Amniotic epithelial cell (primary cell): ENCODE measurements at regions not wholly inside any gene's neighbourhood (a gene's known extent, or its start where the extent isn't known, plus 50 kb on each side); places are given as distances from the start of the nearest gene placed in this dataset.
"Not testable (repeated sequence)": the region's sequence is repeated elsewhere in the genome, so short reads cannot be mapped to it uniquely, and the experiment has no call there.

ENCODE experiments used
- DNase-seq: peaks from one replicate; pipeline ENCODE4 v3.0.0-alpha.2; 2010; ENCODE audit warnings: low read depth

DNA sequence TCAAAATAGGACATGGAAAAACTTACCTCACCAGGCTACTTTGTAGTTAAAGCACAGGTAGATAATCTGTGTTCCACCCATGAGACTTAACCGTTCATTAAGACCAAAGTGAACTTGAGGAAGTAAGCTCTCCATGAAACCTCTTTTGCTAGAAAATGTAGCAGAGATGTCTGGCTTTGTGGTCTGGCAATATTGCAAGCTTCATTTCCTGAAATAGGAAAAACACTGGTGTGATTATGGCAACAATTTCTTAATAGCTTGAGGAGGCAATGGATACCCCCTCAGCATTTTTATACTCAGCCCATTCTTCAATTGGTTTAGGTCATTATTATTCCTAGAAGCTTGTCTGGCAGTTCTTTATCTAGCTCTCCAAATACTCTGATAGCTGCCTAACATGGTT, 957.3 kb downstream of the IGSF11 start:
- DNase-seq, result no peak

DNA sequence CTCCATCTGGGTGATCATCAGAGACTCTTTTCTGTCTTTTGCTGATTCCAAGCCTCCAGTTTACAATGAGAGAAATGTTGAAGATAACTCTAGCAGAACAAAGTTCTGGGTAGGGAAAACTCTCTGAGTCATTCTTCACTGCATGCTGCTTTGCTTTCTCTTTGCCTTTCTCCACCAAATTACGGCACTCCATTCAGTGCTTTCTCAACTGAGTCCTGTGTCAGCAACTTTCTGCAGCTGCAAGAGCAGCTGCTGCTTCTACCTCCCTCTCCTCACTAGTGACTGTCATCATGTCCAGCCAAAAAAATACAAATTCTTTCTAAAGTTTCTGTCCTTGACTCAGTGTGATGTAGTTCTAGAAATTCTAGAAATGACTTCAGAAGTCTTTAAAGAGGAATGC, 953.8 kb downstream of the IGSF11 start:
- no peak for DNase-seq

DNA sequence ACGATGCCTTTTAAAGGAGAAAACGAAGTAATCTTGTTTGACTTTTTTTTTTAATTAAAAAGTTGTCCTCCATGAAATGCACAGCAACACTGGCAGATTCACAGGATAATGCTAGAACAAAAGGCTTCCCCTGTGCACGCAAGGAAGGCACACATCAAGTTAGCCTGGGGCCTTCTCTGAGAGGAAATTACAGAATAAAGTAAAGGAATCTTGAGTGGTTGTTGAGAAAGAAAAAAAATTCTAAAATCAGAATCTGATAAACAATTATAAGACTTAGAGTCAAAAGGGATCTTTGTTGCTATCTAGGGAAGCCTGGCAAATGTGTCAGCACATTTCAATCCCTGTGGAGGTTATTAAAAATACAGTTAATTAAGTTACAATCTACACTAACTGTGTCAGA, 946.0 kb downstream of the IGSF11 start:
- DNase-seq, result no peak

DNA sequence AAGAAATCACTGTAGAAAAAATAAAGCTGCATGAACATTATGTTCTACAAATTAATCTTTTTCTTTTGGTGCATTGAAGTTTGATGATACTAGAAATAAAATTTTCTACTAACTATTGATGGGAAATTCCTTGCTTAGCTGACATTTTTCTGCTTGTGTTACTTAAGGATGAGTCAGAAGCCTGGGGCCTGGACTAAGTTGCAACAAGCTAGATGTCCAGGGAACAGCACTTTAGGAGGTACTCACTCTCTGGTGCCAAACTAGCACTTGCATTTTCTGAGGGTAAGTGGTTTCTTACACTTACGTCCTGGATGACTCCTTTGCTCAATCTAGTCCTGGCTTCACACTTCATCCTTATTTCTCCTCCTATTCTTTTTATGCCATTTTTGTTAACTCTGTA, 945.1 kb downstream of the IGSF11 start:
- DNase-seq, result no peak

DNA sequence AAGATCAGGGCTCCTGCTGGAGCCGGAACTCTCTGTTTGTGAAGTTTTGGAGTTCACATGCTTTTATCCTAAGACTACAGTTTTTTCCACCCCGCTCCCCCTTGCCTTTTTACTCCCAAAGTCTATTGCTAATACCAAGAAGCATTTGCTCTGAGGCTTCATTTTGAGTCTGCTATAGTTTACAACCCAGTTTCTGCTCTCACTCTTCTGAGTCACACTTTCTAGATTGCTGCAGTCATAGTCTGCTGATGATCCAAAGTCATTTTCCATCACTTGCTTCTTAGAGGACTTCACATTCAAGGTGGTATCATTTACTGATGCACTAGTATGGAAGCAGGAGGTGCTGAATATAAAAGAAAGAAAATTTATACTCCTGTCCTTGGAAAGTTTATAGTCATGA, 937.4 kb downstream of the IGSF11 start:
- no peak for DNase-seq

DNA sequence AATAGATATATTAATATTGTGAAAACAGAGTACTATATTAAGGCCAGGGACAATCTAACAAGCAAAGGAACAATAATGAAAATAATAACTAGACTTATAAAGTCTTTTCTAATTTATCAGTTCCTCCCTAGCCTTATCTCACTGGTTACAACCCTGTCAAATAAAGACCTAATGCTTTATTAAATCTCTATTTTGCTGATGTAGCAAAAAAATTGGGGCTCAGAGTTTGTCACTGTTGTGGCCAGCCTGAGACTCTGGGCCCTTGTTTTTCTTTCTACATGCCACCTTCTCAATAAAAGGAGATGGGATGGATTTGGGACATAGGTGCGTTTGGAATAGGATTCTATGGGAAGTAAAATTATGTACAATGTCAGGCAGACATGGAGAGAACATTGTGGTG, 937.0 kb downstream of the IGSF11 start:
- no peak for DNase-seq

DNA sequence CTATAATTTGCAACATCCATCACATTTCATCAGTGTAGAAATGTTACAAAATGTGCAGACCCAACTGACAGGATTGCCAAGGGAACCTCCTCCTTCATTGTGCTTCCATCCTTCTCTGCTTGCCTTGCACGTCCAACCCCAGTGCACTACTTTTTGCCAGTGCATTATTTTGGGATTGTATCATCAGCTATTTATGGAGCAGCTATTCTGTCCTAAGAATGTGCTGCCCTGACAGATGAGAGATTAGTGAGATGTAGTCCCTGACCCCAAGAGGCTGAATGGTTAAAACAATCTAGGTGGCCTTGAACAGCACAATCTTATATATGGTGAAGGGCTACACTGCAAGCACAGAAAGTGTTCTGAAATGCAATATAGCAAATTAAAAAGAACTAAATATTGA, 935.8 kb downstream of the IGSF11 start:
- DNase-seq, result no peak

DNA sequence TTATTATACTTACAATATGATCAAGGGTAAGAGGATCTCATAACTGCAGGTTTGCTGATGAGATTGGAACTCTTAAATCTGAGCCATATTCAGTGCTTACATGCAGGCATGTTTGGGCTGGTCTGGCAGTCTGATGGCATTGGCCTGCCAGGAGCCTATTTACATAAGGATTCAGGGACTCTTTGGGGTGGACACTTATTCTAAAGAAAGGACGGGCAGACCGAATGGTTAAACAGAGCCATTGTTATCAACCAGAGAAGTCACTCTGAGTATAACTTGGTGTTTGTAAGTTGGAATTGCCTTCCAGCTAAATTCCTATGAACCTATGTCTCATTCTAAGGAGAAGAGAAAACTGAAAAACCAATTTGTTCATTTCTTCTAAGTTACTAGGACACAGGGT, 932.8 kb downstream of the IGSF11 start:
- no peak for DNase-seq

DNA sequence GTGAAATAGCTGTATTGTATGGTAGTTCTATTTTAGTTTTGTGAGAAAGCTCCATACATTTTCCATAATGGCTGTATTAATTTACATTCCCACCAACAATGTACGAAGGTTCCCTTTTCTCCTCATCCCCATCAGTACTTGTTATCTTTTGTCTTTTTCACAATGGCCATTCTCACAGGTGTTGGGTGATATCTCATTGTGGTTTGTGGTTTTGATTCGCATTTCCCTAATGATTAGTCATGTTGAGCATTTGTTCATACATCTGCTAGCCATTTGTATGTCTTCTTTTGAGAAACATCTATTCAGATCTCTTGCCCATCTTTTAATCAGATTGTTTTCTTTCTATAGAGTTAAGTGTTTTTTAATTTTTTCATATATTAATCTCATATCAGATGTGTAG, 931.9 kb downstream of the IGSF11 start:
- DNase-seq, result no peak

DNA sequence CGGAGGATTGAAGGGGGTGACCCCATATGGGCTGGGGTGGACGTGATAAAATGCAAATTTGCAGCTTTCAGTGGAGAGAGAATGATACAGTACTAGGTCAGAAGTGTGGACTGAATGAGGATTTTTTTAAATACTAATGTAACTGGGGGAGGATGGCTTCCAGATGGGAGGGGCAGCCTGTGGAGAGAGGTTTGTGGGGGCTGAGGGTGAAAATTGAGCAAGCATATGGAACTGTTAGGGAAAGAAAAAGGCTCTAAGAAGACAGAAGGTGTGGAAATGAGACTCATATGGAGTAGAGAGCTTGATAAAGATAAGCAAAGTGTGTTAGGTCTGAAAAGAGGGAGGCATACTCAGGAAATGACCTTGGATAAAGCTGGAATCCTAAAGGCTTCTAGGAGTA, 926.4 kb downstream of the IGSF11 start:
- DNase-seq, result no peak

DNA sequence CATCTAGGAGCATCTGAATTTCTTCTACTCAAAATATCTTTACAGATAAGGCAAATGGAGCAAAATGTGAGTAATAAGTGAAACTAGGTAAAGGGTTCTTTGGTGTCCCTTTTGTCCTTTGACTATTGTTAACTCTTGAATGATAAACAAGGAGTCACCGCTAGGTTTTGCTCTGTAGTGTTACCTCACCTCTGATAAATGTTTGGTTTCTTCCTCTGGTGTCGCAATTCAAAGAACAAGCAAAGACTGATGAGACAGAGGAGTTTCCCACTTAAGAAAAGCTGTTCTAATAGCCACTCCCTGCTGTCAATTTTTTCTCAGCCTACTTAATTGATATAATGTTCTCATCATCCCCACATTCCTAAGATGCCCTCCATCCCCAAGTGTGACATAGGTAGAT, 925.9 kb downstream of the IGSF11 start:
- DNase-seq, result no peak

DNA sequence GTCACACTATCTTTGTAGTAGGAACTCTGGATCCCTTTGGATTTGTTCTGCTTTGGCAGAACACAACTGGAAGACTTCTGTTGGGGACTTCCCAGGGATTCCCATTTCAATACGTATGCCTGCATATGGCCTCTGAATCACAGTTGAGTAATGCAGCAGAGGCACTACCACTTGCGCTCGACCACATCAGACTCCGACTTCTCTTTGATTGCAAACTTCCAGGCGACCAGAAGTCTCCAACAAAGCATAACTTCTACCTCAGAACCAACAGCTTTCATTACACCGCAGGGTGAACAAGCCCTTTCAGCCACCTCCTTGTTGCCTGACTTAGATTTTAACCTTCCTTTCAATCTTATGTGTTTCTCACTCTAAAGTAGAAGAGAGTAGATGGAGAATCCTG, 924.4 kb downstream of the IGSF11 start:
- no peak for DNase-seq

DNA sequence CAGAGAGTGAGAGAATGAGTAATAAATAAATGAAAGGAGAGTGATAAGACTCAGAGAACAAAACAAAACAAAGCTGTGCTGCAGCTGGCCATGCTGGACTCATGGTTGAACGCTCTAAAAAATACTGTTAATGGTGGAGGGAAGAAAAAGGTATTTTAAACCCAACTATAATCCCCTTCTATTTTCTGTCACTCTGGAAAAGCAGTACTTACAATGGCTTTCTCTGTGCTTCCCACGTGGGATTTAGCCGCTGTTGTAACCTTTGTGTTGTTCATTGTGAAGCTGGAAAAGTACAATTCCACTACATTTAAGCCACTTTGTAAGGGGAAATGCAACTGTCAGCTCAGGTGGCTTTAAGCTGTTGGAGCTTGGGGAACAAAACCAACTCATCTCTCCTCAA, 917.7 kb downstream of the IGSF11 start:
- DNase-seq, result no peak

DNA sequence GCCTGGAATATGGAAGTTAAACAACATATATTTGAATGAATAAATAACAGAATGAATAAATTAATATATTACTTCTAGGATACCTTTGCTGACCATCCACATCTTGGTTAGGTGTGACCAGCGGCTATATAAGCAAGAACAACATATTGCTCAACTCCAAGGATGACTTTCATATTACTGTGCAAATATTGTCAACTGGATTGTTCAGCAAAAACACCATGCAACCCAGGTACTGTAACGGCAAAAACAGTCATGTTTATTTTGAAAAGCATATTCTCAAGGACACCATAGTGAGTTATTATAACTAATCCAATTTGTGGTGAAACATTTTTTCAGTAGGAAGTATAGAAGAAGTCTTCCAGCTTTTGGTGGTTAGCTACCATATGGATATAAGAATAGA, 907.9 kb downstream of the IGSF11 start:
- no peak for DNase-seq

DNA sequence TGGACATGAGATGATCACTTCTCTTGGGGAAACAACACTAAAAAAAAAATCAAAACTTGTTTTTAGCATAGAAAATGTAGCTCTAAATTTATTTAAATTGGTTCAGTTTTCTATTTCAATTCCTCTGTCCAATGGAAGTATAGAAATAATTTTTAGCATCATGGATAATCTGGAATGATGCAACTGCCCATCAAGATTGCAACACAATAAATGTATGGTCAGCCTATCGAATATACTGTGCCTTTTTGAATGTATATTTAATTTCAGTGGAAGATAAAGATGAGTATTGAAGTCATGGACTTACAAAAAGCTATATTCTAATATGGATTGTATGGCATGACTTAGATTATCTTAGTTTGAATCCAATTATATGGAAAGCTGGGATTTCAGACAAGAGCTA, 906.7 kb downstream of the IGSF11 start:
- DNase-seq, result no peak

DNA sequence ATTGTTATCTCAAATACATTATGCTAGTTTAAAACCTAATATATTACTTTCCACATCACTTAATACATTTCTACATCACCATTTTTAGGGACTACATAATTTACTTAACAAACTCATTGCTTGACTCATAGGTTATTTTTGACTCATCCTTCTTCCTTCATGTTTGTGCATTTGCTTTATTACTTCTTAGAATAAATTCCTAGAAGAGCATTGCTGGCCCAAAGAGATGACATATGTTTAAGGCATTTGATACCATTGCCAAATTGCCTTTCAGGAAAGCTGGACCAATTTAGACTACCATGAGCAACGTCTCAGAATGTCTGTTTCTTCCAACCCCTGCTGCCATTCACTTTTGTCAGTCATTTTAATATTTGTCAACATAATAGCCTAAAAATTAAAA, 905.8 kb downstream of the IGSF11 start:
- no peak for DNase-seq

DNA sequence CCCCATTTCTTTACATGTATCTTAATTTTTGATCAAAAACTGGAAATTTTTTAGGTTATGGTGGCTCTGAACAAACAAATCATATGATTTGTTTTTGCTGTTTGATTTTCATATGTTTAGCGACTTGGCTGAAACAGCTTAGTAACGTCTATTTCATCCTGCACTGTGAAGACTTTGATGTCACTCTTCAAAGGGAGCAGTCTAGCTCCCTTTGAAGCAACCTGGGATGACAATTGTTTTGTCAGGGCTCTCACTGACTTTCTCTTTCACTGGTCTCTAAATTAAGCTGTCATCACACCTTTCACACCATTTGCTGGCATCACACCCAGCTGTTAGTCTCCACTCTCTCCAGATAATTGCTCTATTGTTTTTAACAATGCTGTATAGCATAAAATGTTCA, 896.9 kb downstream of the IGSF11 start:
- DNase-seq, result no peak

DNA sequence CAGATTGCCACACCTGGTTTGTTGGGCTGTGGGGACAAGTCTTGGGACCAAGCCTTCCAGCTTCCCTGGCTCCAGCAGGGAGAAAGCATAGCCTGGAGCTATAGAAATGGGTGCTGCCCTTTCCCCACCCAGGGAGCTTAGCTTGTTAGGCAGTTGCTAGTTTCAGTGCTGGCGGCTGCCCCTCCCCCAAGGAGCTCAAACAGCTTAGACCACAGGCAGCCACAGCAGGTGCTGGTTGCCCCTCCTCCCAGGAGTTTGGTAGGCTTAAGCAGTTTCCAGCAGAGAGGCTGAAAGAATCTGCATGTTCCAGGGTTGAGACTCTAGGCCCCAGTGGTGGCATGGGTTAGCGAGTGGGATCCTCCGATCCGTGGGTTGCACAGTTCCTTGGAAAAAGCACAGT, 889.7 kb downstream of the IGSF11 start:
- DNase-seq, result no peak

DNA sequence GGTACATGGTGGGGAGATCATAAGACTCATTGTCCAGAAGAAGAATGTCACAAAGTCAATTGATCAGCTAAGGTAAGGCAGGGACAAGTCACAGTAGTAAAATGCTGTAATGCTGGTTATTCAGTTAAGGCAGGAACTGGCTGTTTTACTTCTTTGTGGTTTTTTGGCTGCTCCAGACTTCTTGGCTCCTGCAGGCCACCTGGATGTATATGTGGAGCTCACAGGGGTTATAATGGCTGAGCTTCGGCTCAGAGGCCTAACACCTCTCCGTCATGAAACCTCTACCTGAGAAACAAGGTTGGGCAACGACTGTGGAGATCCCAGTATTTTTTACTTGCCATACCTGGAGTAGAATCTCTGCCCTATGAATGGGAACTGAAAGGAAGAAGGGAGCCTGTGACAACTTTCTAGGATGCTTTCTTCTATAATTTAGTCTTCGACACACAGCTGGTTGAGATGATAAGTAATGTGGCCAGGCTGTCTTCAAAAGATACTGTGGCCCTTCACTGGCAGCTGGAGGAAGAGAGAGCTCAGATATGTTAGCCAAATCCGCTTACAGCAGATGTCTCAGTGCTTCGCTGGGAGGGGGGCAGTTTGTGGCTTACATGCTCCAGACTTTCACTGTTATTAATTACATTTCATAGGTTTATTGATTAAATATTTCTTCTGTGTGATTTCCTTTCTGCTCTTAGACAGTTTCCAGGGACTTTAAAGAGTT, 887.8 kb downstream of the IGSF11 start:
- DNase-seq, result no peak

DNA sequence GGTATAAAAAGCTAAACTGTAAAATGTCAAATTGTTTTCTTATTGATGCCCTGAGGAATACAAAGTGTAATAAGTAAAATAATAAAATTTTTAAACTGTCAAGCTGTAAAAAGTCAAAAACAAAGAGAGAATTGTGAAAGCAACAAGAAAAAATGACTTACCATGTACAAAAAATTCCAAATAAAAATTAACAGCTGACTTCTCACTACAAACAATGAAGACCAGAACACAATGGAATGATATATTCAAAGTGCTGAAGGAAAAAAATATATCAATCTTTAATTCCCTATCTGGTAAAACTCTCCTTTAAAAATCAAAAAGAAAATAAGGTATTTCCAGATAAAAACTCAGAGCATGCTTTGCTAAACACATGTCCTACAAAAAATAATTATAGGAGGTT, 883.5 kb downstream of the IGSF11 start:
- no peak for DNase-seq

DNA sequence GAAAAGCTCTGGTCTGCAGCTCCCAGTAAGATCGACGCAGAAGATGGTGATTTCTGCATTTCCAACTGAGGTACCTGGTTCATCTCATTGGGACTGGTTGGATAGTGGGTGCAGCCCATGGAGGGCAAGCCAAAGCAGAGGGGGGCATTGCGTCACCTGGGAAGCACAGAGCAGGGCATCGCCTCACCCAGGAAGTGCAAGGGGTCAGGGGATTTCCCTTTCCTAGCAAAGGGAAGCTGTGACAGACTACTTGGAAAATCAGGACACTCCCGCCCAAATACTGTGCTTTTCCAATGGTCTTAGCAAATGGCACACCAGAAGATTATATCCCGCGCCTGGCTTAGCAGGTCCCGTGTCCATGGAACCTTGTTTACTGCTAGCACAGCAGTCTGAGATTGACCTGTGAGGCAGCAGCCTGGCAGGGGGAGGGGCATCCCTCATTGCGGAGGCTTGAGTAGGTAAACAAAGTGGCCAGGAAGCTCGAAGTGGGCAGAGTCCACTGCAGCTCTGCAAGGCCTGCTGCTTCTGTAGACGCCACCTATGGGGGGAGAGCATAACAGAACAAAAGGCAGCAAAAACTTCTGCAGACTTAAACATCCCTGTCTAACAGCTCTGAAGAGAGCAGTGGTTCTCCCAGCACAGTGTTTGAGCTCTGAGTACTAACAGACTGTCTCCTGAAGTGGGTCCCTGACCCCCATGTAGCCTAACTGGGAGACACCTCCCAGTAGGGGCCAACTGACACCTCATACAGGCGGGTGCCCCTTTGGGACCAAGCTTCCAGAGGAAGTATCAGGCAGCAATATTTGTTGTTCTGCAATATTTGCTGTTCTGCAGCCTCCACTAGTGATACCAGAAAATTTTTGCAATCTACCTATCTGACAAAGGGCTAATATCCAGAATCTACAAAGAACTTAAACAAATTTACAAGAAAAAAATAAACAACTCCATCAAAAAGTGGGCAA, 871.7 kb downstream of the IGSF11 start:
- not testable (repeated sequence) for DNase-seq

DNA sequence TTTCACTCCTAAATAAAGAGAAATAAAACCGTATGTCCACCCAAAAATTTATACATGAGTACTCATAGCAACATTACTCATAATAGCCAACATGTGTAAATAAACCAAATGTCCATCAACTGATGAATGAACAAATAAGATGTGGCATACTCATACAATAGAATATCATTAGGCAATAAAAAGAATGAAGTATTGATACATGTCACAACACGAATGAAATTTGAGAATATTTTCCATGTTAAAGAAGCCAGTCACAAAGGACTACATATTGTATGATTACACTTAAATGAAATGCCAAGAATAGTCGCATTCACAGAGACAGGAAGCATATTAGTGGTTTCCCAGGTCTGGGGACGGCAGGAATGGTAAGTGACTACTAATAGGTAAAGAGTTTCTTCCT, 869.2 kb downstream of the IGSF11 start:
- DNase-seq, result no peak

DNA sequence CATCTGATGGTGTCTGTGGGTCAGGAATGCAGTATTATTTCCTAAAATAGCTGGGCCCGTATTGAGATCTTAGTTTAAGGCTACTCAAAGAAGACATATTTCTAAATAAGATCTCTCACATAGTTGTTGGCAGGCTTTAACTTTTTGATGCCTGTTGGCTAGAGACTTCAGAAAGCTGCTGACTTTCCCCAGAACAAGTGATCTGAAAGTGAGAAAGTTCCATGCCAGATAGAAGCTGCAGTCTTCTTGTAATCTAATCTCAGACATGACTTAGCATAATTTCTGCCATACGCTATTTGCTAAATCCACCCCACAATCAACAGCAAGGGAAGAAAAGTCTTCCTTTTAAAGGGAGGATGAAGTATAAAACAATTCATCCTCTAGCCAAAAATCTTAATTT, 867.1 kb downstream of the IGSF11 start:
- no peak for DNase-seq

DNA sequence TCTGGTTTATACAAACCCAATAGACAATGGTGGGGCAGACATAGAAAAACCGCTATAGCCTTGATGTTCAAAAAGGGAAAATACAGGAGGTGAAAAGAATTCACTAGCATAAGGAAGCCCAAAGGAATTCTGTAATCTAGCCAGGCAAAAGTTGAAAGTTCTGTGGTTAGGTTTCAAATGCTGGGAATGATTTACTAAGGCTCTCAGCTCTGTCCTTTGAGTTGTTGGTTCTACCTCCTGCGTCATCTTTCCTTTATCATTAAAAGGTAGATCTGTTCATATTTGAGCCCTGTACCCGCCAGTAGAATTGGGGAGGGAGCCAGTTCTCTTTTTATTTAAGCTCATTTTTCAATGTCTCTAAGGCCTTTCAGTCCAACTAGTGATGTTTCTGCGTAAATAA, 866.5 kb downstream of the IGSF11 start:
- no peak for DNase-seq
